Breast epithelium (tissue), 4 donors: ENCODE measurements at regions not wholly inside any gene's neighbourhood (a gene's known extent, or its start where the extent isn't known, plus 50 kb on each side); places are given as distances from the start of the nearest gene placed in this dataset.

ENCODE experiments used
- DNase-seq, 2 donors: peaks; one replicate each; pipeline ENCODE4 v3.0.0-alpha.2; 2019; ENCODE audit warnings: low spot score in 2 of 2
- H3K27ac ChIP-seq, 2 donors: fragments of 200-600 bp; sonication (generic) in 1 of 2; one replicate each; pipeline ENCODE4 v1.5.1; 2016 to 2019; ENCODE audit warnings: mild to moderate bottlenecking in 1 of 2
- H3K27me3 ChIP-seq, 2 donors: fragments of 200-600 bp; sonication (generic) in 1 of 2; one replicate each; pipeline versions ENCODE4 v1.5.1 to v1.6.0; 2017 to 2019; ENCODE audit warnings: control low read depth in 1 of 2, mild to moderate bottlenecking in 1 of 2
- H3K36me3 ChIP-seq: fragments of 200-600 bp; one replicate; pipeline ENCODE4 v1.5.1; 2019
- H3K4me1 ChIP-seq, 2 donors: fragments of 200-600 bp; sonication (generic); one replicate each; pipeline ENCODE4 v1.5.1; 2016 to 2019; ENCODE audit warnings: control low read depth in 1 of 2
- H3K4me3 ChIP-seq, 3 donors: fragments of 200-600 bp; sonication (generic); 1 replicate in 2 of 3; 2 replicates in 1 of 3; pipeline ENCODE4 v1.5.1; 2016 to 2019; ENCODE audit warnings: mild to moderate bottlenecking in 3 of 3, moderate library complexity in 2 of 3
- H3K9me3 ChIP-seq, 2 donors: fragments of 200-600 bp; sonication (generic) in 1 of 2; one replicate each; pipeline ENCODE4 v1.5.1; 2016 to 2019; ENCODE audit warnings: control low read depth in 1 of 2
- POLR2A ChIP-seq: fragments of 450-650 bp; IDR thresholded peaks from one replicate; pipeline ENCODE4 v1.6.1; 2016; ENCODE audit warnings: antibody characterized with exemption, mild to moderate bottlenecking, moderate library complexity
- POLR2AphosphoS5 ChIP-seq, 3 donors: sonication (generic); formaldehyde crosslinking; IDR thresholded peaks; one replicate each; pipeline ENCODE4 v1.6.1; 2017; ENCODE audit warnings: antibody characterized with exemption in 3 of 3
- intact Hi-C: fragments of 100-400 bp; cut with DNase I; formaldehyde crosslinking; loops from one replicate; pipeline ENCODE4 v1.15.1; 2023; ENCODE audit warnings: low total_unique reads
- TF ChIP-seq, protein P1 (sequence below), 3 donors: fragments of 450-650 bp; IDR thresholded peaks; one replicate each; pipeline ENCODE4 v1.5.1; 2016 to 2017; ENCODE audit warnings: antibody characterized with exemption in 3 of 3, mild to moderate bottlenecking in 3 of 3, moderate library complexity in 3 of 3

DNA sequence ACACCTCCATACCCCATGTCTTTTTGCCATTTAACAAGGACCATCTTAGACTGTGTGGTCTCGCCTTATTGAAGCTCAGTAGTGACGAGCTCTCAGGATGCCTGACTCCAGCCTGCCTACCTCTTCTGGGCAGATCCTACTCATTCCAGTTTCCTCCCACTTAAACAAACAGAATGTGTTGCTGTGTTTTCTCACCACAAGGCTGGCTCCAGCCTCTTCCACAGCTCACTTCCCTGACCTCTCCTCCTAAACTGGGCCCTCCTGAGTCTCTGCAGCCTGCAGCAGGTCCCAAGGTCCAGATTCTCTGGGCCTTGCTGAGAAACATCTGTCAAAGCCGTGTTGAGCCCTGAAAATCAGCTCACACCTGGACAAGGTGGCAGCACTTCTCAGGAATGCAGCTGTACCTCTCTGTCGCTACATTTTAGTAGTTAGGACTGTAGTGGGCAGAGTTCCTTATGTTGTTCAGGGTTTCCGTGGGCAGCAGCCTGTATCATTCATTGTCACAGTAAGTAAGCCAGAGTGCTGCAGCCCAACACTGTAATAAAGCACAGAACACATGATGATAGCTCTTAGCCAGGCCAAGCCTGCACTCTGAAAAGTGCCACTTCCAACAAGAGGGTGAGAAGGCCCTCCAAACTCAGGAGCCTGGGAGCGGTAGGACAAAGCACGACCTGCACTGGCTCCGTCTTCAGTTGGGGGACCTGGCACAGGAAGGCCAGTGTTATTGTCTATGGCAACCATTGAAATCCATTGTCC lies 68.5 kb downstream of the NKX2-1 start:
- no peak overlapping the region for H3K4me3 ChIP-seq
- no peak for DNase-seq
- TF ChIP-seq, protein P1, sequence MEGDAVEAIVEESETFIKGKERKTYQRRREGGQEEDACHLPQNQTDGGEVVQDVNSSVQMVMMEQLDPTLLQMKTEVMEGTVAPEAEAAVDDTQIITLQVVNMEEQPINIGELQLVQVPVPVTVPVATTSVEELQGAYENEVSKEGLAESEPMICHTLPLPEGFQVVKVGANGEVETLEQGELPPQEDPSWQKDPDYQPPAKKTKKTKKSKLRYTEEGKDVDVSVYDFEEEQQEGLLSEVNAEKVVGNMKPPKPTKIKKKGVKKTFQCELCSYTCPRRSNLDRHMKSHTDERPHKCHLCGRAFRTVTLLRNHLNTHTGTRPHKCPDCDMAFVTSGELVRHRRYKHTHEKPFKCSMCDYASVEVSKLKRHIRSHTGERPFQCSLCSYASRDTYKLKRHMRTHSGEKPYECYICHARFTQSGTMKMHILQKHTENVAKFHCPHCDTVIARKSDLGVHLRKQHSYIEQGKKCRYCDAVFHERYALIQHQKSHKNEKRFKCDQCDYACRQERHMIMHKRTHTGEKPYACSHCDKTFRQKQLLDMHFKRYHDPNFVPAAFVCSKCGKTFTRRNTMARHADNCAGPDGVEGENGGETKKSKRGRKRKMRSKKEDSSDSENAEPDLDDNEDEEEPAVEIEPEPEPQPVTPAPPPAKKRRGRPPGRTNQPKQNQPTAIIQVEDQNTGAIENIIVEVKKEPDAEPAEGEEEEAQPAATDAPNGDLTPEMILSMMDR (IDR thresholded peaks at IDR 0.05): no peak
- TF ChIP-seq POLR2AphosphoS5 (IDR thresholded peaks at IDR 0.05) (no peak), POLR2A (no peak)
- H3K36me3 ChIP-seq: no peaks in the 10 kb centered on the region
- no peaks in the 10 kb centered on the region for H3K4me1 ChIP-seq
- no peaks in the 10 kb centered on the region for H3K9me3 ChIP-seq
- no peaks in the 10 kb centered on the region for H3K27me3 ChIP-seq
- H3K27ac ChIP-seq: no peak overlapping the region
- intact Hi-C loops: no loop called here

DNA sequence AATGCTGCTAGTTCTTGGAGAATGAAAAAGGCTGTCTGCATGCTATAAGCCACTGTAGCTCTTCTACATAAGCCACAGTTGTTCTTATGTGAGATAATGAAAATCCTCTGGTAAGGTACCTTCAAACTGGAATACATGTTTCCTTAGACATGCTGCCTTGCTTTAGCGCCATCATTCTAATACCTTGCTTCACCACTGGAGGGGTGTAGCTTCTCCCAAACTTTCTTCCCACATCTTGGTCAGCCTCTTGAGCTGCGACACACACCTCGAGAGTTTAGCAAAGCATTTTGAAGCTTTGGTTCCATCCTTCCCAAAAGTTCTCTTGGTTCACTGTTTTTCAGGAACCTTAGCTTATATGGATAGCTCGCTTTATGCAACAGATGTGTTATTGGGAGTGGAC lies 69.5 kb downstream of the NKX2-1 start:
- H3K4me1 ChIP-seq: no peaks in the 10 kb centered on the region
- no peaks in the 10 kb centered on the region for H3K36me3 ChIP-seq
- TF ChIP-seq, protein P1 (IDR thresholded peaks at IDR 0.05): no peak
- no peak for TF ChIP-seq POLR2A
- TF ChIP-seq POLR2AphosphoS5 (IDR thresholded peaks at IDR 0.05): no peak

DNA sequence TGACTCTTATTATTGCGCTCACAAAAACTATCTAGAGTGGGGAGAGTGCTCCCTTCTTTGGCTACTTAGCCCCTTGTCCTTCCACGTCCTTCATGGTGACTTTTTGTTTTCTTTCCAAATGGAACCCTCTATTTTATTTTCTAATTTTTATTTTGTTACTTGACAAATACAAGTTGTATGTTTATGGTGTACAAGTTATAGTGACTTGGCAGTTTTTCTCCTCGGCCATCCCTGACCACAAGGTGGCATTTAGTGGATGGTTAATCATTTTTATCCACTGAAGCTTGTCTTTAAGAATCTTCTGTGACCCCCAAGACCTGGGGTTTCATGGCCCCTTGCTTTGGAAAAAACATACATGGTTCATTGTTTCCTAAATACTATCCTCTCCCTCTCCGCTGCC lies 70.1 kb downstream of the NKX2-1 start:
- intact Hi-C loops: no loop called here
- H3K4me3 ChIP-seq: no peak overlapping the region
- DNase-seq: no peak
- no peaks in the 10 kb centered on the region for H3K4me1 ChIP-seq
- H3K27me3 ChIP-seq: no peaks in the 10 kb centered on the region
- no peaks in the 10 kb centered on the region for H3K36me3 ChIP-seq
- no peak overlapping the region for H3K27ac ChIP-seq
- no peaks in the 10 kb centered on the region for H3K9me3 ChIP-seq
- TF ChIP-seq POLR2A (no peak), POLR2AphosphoS5 (IDR thresholded peaks at IDR 0.05) (no peak)
- TF ChIP-seq, protein P1 (IDR thresholded peaks at IDR 0.05): no peak

More for the DNA sequence above, 69.5 kb downstream of the NKX2-1 start:
- H3K9me3 ChIP-seq: no peaks in the 10 kb centered on the region
- H3K27me3 ChIP-seq: no peaks in the 10 kb centered on the region
- H3K27ac ChIP-seq: no peak overlapping the region
- intact Hi-C loops: no loop called here
- no peak overlapping the region for H3K4me3 ChIP-seq
- DNase-seq: no peak

DNA sequence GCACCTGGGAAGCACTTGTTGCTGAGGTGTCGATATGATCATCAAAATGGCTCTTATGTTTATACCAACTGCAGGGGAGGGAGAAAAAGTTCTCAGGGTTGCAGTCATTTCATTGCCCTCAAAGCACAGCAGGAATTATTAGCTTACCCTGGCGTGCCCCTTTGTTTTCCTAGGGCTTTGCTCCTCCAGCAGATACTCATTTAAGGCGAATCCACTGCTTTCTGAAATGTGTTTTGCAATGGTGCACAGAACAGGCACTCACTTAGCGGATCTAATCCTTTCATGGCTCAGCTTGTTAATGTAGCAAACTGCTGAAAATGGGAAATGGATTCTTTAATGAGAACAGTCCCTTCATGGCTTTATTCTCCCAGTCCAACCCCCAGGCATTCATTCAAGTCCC lies 76.7 kb downstream of the NKX2-1 start:
- H3K9me3 ChIP-seq: no peaks in the 10 kb centered on the region
- DNase-seq: no peak
- H3K27ac ChIP-seq: no peak overlapping the region
- intact Hi-C loops: no loop called here
- H3K36me3 ChIP-seq: no peaks in the 10 kb centered on the region
- H3K4me1 ChIP-seq: no peaks in the 10 kb centered on the region
- H3K27me3 ChIP-seq: peaks cover 0 to 24% of the 10 kb centered on the region in 2 donors
- no peak for TF ChIP-seq POLR2A
- TF ChIP-seq POLR2AphosphoS5 (IDR thresholded peaks at IDR 0.05): no peak
- TF ChIP-seq, protein P1 (IDR thresholded peaks at IDR 0.05): no peak
- H3K4me3 ChIP-seq: no peak overlapping the region

DNA sequence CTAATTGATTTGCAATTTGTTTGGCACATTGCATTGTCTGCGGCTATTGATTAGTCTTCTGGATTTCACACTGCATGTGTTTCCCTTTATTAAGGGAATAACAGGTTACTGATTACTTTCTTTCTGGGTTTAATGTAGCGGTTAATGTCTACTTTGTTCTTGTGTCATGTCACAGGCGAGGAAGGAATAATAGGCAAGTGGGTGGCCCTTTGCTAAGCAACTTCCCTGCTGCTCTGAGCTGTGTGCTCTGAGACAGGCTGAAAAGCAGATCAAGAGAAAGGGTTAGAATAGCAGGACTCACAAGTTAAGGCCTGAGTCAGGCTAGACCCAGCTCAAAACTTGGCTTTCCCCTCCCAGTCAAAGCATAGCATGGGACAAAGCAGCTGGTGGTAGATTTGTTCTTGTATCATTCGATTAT lies 77.2 kb downstream of the NKX2-1 start:
- H3K27ac ChIP-seq: no peak overlapping the region
- DNase-seq: no peak
- TF ChIP-seq POLR2A: no peak

More for the DNA sequence above, 77.2 kb downstream of the NKX2-1 start:
- intact Hi-C loops: no loop called here
- no peaks in the 10 kb centered on the region for H3K9me3 ChIP-seq
- H3K4me3 ChIP-seq: no peak overlapping the region
- no peaks in the 10 kb centered on the region for H3K36me3 ChIP-seq
- no peaks in the 10 kb centered on the region for H3K4me1 ChIP-seq
- peaks cover 0 to 24% of the 10 kb centered on the region in 2 donors for H3K27me3 ChIP-seq
